ENCODE measurements at regions not wholly inside any gene's neighbourhood (a gene's known extent, or its start where the extent isn't known, plus 50 kb on each side); places are given as distances from the start of the nearest gene placed in this dataset.

- in situ Hi-C loops (cut with MboI; ENCODE audit: low sequenced_read_pairs) = no loop called here
These were observed 298.4 kb upstream of the IRX4 start for GRCh38 chr5:2181149-2181548.

GRCh38 chr5:2180456-2180855, 297.7 kb upstream of the IRX4 start:
- in situ Hi-C loops (cut with MboI; ENCODE audit: low sequenced_read_pairs) = no loop called here

- in situ Hi-C loops (cut with MboI; ENCODE audit: low sequenced_read_pairs) = no loop called here
These were observed 297.1 kb upstream of the IRX4 start for GRCh38 chr5:2179861-2180260.

- in situ Hi-C loops (cut with MboI; ENCODE audit: low sequenced_read_pairs) = no loop called here
These were observed 295.8 kb upstream of the IRX4 start for GRCh38 chr5:2178528-2178927.

GRCh38 chr5:2178071-2178477, 295.3 kb upstream of the IRX4 start:
- in situ Hi-C loops (cut with MboI; ENCODE audit: low sequenced_read_pairs) = no loop called here

GRCh38 chr5:2177244-2177643, 294.5 kb upstream of the IRX4 start:
- in situ Hi-C loops (cut with MboI; ENCODE audit: low sequenced_read_pairs) = no loop called here

GRCh38 chr5:2176581-2176980, 293.9 kb upstream of the IRX4 start:
- in situ Hi-C loops (cut with MboI; ENCODE audit: low sequenced_read_pairs) = no loop called here

GRCh38 chr5:2175842-2176404, 293.2 kb upstream of the IRX4 start:
- in situ Hi-C loops (cut with MboI; ENCODE audit: low sequenced_read_pairs) = no loop called here

- in situ Hi-C loops (cut with MboI; ENCODE audit: low sequenced_read_pairs) = no loop called here
These were observed 292.3 kb upstream of the IRX4 start for GRCh38 chr5:2175041-2175440.

- in situ Hi-C loops (cut with MboI; ENCODE audit: low sequenced_read_pairs) = no loop called here
These were observed 291.8 kb upstream of the IRX4 start for GRCh38 chr5:2174538-2174937.

- in situ Hi-C loops (cut with MboI; ENCODE audit: low sequenced_read_pairs) = no loop called here
These were observed 290.6 kb upstream of the IRX4 start for GRCh38 chr5:2173151-2173834.

- in situ Hi-C loops (cut with MboI; ENCODE audit: low sequenced_read_pairs) = no loop called here
These were observed 289.7 kb upstream of the IRX4 start for GRCh38 chr5:2172471-2172870.

GRCh38 chr5:2170761-2171160, 288.0 kb upstream of the IRX4 start:
- in situ Hi-C loops (cut with MboI; ENCODE audit: low sequenced_read_pairs) = no loop called here

- in situ Hi-C loops (cut with MboI; ENCODE audit: low sequenced_read_pairs) = no loop called here
These were observed 287.4 kb upstream of the IRX4 start for GRCh38 chr5:2169850-2170760.

GRCh38 chr5:2169430-2169808, 286.7 kb upstream of the IRX4 start:
- in situ Hi-C loops (cut with MboI; ENCODE audit: low sequenced_read_pairs) = no loop called here

- in situ Hi-C loops (cut with MboI; ENCODE audit: low sequenced_read_pairs) = no loop called here
These were observed 286.1 kb upstream of the IRX4 start for GRCh38 chr5:2168601-2169429.

GRCh38 chr5:2167671-2168070, 284.9 kb upstream of the IRX4 start:
- in situ Hi-C loops (cut with MboI; ENCODE audit: low sequenced_read_pairs) = no loop called here

GRCh38 chr5:2166979-2167377, 284.3 kb upstream of the IRX4 start:
- in situ Hi-C loops (cut with MboI; ENCODE audit: low sequenced_read_pairs) = no loop called here

GRCh38 chr5:2166306-2166978, 283.7 kb upstream of the IRX4 start:
- in situ Hi-C loops (cut with MboI; ENCODE audit: low sequenced_read_pairs) = no loop called here

GRCh38 chr5:2165615-2166305, 283.0 kb upstream of the IRX4 start:
- in situ Hi-C loops (cut with MboI; ENCODE audit: low sequenced_read_pairs) = no loop called here

Data from HL-60/S4 (cell line).